Lower lobe of right lung (tissue), 2 donors: ENCODE measurements at regions not wholly inside any gene's neighbourhood (a gene's known extent, or its start where the extent isn't known, plus 50 kb on each side); places are given as distances from the start of the nearest gene placed in this dataset.

ENCODE experiments used
- ATAC-seq, 2 donors: fragments of 200-7000 bp; cut with Tn5 transposase; one replicate each; pipeline ENCODE4 v1.9.1; 2020 to 2022; ENCODE audit warnings: mild to moderate bottlenecking in 2 of 2, moderate library complexity in 2 of 2
- DNase-seq: peaks from one replicate; pipeline ENCODE4 v3.0.0-alpha.2; 2020
- H3K27ac ChIP-seq: fragments of 200-600 bp; one replicate; pipeline ENCODE4 v1.8.0; 2022
- H3K27me3 ChIP-seq: fragments of 200-600 bp; one replicate; pipeline ENCODE4 v1.8.0; 2022; ENCODE audit warnings: low read depth
- H3K36me3 ChIP-seq: fragments of 200-600 bp; one replicate; pipeline ENCODE4 v1.8.0; 2022; ENCODE audit warnings: mild to moderate bottlenecking
- H3K4me1 ChIP-seq: fragments of 200-600 bp; one replicate; pipeline ENCODE4 v1.8.0; 2022
- H3K4me3 ChIP-seq: fragments of 200-600 bp; one replicate; pipeline ENCODE4 v1.8.0; 2022; ENCODE audit warnings: mild to moderate bottlenecking
- H3K9me3 ChIP-seq: fragments of 200-600 bp; one replicate; pipeline ENCODE4 v1.8.0; 2022
- intact Hi-C: fragments of 100-400 bp; cut with DNase I; formaldehyde crosslinking; loops from one replicate; pipeline ENCODE4 v1.11.0; 2022
- TF ChIP-seq, protein P1 (sequence below): fragments of 200-600 bp; IDR thresholded peaks from one replicate; pipeline ENCODE4 v1.8.0; 2022; ENCODE audit warnings: antibody characterized with exemption, mild to moderate bottlenecking
- donor health status: DM: no; HTN: yes; CAD: no; lungs with severe emphysema.

DNA sequence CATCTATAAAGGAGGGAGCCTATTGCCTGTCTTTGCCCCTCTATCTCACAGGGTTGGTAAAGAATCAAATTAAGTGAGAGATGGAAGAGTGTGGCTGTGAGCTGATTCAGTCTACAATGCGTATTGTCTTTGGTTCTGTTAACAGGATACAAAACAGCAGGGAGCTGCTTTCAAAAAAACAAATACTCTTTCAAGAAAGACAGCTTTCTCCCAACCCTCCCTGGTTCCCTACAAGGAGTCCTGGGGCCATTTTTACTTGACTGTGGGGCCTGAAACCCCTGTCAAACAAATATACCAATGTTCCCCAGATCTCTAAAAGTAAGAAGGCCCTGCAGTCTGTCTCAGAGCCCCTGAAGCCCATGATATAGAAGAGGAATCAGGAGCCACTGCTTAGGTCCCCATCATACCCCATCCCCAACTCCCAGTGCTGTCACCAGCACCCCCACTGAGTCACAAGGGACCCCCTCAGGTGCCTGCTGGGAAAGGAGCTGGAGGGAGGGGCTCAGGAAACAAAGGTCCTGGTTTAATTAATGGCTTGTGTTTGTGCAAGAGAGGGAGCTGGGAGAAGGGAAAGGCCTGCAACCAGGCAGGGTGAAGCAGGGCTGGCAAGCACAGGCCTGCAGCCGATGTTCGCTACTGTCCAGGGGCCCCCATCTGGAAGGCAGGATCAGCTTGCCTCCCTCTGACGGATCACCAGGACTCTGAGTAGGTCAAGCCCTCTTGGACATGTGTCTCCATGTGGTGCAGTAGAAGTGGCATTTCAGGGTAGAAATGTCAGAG lies 182.0 kb upstream of the GHITM start:
- Histone ChIP-seq H3K4me3 (no peak overlapping the region), H3K27me3 (no peaks in the 10 kb centered on the region), H3K9me3 (no peaks in the 10 kb centered on the region), H3K27ac (no peak overlapping the region), H3K4me1 (no peaks in the 10 kb centered on the region), H3K36me3 (no peaks in the 10 kb centered on the region)
- TF ChIP-seq, protein P1, sequence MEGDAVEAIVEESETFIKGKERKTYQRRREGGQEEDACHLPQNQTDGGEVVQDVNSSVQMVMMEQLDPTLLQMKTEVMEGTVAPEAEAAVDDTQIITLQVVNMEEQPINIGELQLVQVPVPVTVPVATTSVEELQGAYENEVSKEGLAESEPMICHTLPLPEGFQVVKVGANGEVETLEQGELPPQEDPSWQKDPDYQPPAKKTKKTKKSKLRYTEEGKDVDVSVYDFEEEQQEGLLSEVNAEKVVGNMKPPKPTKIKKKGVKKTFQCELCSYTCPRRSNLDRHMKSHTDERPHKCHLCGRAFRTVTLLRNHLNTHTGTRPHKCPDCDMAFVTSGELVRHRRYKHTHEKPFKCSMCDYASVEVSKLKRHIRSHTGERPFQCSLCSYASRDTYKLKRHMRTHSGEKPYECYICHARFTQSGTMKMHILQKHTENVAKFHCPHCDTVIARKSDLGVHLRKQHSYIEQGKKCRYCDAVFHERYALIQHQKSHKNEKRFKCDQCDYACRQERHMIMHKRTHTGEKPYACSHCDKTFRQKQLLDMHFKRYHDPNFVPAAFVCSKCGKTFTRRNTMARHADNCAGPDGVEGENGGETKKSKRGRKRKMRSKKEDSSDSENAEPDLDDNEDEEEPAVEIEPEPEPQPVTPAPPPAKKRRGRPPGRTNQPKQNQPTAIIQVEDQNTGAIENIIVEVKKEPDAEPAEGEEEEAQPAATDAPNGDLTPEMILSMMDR = no peak
- intact Hi-C loops = no loop called here
- ATAC-seq (no peak), DNase-seq (no peak)

DNA sequence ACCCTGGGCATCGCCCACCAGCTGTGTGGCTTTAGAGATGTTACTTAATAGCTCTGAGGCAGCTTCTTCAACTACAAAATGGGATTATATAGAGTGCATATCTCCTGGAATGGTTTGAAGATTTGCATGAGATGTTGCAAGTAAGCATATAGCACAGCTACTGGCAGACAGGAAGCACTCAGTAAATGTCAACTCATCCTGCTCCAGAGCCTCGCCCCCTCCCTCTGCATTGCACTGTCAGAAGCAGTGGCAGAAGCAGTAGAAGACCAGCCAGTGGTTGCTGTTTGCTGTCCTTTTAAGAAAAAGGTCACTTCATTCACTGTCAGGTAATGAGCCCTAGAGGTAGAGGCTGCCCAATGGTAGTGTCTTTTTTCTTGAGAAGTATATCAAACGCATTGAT lies 180.0 kb upstream of the GHITM start:
- no peaks in the 10 kb centered on the region for H3K4me1 ChIP-seq
- H3K4me3 ChIP-seq = no peak overlapping the region
- H3K27me3 ChIP-seq = no peaks in the 10 kb centered on the region
- DNase-seq (no peak), ATAC-seq (no peak)
- H3K9me3 ChIP-seq = no peaks in the 10 kb centered on the region
- no peaks in the 10 kb centered on the region for H3K36me3 ChIP-seq
- intact Hi-C loops = no loop called here
- TF ChIP-seq, protein P1 = no peak
- no peak overlapping the region for H3K27ac ChIP-seq

GRCh38 chr10:83960125-83960524 lies 179.2 kb upstream of the GHITM start:
- Histone ChIP-seq H3K27ac (no peak overlapping the region), H3K4me3 (no peak overlapping the region), H3K27me3 (no peaks in the 10 kb centered on the region), H3K9me3 (no peaks in the 10 kb centered on the region), H3K36me3 (no peaks in the 10 kb centered on the region), H3K4me1 (no peaks in the 10 kb centered on the region)
- TF ChIP-seq, protein P1 = no peak
- ATAC-seq = no peak
- no peak for DNase-seq
- intact Hi-C loops = no loop called here

DNA sequence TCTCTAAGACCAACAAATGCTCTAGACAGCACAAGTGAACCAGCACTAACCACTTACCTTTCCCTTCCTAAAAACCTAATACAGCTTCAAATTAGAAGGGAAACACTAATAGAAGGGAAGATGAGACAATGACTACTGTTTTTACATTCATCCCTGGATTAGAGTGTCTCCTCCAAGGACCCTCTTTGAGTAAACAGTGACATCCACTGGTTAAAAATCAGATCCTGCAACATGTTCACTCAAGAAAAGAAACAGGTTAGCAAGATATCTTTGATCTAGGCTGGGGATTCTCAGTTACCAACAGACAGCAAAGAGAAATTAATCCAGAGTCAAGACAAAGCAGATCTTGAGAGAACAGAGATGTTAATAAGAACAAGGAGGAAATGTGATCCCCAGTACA lies 177.7 kb upstream of the GHITM start:
- no peak overlapping the region for H3K27ac ChIP-seq
- no peak for DNase-seq
- intact Hi-C loops = no loop called here

GRCh38 chr10:83963446-83963845 lies 175.9 kb upstream of the GHITM start:
- no peaks in the 10 kb centered on the region for H3K36me3 ChIP-seq
- no peaks in the 10 kb centered on the region for H3K4me1 ChIP-seq
- no peaks in the 10 kb centered on the region for H3K9me3 ChIP-seq
- no peak overlapping the region for H3K27ac ChIP-seq
- TF ChIP-seq, protein P1 = no peak
- intact Hi-C loops = no loop called here
- ATAC-seq (no peak), DNase-seq (no peak)
- no peaks in the 10 kb centered on the region for H3K27me3 ChIP-seq
- no peak overlapping the region for H3K4me3 ChIP-seq

More for the DNA sequence above, 177.7 kb upstream of the GHITM start:
- no peak for ATAC-seq
- TF ChIP-seq, protein P1 = no peak
- no peaks in the 10 kb centered on the region for H3K27me3 ChIP-seq
- H3K36me3 ChIP-seq = no peaks in the 10 kb centered on the region
- H3K4me3 ChIP-seq = no peak overlapping the region
- no peaks in the 10 kb centered on the region for H3K9me3 ChIP-seq
- no peaks in the 10 kb centered on the region for H3K4me1 ChIP-seq
